ENCODE measurements at regions not wholly inside any gene's neighbourhood (a gene's known extent, or its start where the extent isn't known, plus 50 kb on each side); places are given as distances from the start of the nearest gene placed in this dataset.

GRCh38 chr10:128661404-128662197 is 535.4 kb upstream of the MKI67 start:
- Histone ChIP-seq H4K20me1 (ENCODE audit: low read length) (no peaks in the 10 kb centered on the region), H3K9ac (ENCODE audit: low read length) (no peak overlapping the region), H3K9me2 (replicated peaks; ENCODE audit: low read length) (no peaks in the 10 kb centered on the region), H3K79me2 (ENCODE audit: low read length) (no peaks in the 10 kb centered on the region), H3K4me2 (ENCODE audit: low read length) (no peak overlapping the region), H3K4me3 (ENCODE audit: low read length) (no peak overlapping the region), H2AFZ (ENCODE audit: low read length) (no peak overlapping the region), H3F3A (ENCODE audit: low read length, unreplicated experiment) (no peaks in the 10 kb centered on the region), H3K27me3 (ENCODE audit: low read length) (no peaks in the 10 kb centered on the region), H3K27ac (ENCODE audit: low read length) (no peak overlapping the region), H3K9me3 (ENCODE audit: low read length) (no peaks in the 10 kb centered on the region), H3K36me3 (ENCODE audit: low read depth, low read length) (no peaks in the 10 kb centered on the region), H3K4me1 (ENCODE audit: insufficient read depth, low read length) (no peaks in the 10 kb centered on the region)
- no TSS peak for BruUV-seq (replicated peaks)
- intact Hi-C loops (cut with micrococcal nuclease): no loop called here
- ATAC-seq (no peak), DNase-seq (no peak)
- TF ChIP-seq, protein P1, sequence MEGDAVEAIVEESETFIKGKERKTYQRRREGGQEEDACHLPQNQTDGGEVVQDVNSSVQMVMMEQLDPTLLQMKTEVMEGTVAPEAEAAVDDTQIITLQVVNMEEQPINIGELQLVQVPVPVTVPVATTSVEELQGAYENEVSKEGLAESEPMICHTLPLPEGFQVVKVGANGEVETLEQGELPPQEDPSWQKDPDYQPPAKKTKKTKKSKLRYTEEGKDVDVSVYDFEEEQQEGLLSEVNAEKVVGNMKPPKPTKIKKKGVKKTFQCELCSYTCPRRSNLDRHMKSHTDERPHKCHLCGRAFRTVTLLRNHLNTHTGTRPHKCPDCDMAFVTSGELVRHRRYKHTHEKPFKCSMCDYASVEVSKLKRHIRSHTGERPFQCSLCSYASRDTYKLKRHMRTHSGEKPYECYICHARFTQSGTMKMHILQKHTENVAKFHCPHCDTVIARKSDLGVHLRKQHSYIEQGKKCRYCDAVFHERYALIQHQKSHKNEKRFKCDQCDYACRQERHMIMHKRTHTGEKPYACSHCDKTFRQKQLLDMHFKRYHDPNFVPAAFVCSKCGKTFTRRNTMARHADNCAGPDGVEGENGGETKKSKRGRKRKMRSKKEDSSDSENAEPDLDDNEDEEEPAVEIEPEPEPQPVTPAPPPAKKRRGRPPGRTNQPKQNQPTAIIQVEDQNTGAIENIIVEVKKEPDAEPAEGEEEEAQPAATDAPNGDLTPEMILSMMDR (conservative IDR thresholded peaks at IDR 0.05; ENCODE audit: low read depth, low read length): no peak
- no peak for TF ChIP-seq EZH2phosphoT487 (IDR thresholded peaks at IDR 0.05; ENCODE audit: borderline replicate concordance, low read length)
- POLR2A ChIA-PET (ENCODE audit: unreplicated experiment): no interaction called here
- CTCF ChIA-PET: no interaction called here

GRCh38 chr10:128662520-128662919 is 536.3 kb upstream of the MKI67 start:
- intact Hi-C loops (cut with micrococcal nuclease): no loop called here
- Histone ChIP-seq H3F3A (ENCODE audit: low read length, unreplicated experiment) (no peaks in the 10 kb centered on the region), H3K36me3 (ENCODE audit: low read depth, low read length) (no peaks in the 10 kb centered on the region), H3K4me2 (ENCODE audit: low read length) (no peak overlapping the region), H3K4me1 (ENCODE audit: insufficient read depth, low read length) (no peaks in the 10 kb centered on the region), H3K9ac (ENCODE audit: low read length) (no peak overlapping the region), H3K27me3 (ENCODE audit: low read length) (no peaks in the 10 kb centered on the region), H3K79me2 (ENCODE audit: low read length) (no peaks in the 10 kb centered on the region), H3K9me2 (replicated peaks; ENCODE audit: low read length) (no peaks in the 10 kb centered on the region), H4K20me1 (ENCODE audit: low read length) (no peaks in the 10 kb centered on the region), H3K4me3 (ENCODE audit: low read length) (no peak overlapping the region), H3K9me3 (ENCODE audit: low read length) (no peaks in the 10 kb centered on the region), H2AFZ (ENCODE audit: low read length) (no peak overlapping the region), H3K27ac (ENCODE audit: low read length) (no peak overlapping the region)
- TF ChIP-seq EZH2phosphoT487 (IDR thresholded peaks at IDR 0.05; ENCODE audit: borderline replicate concordance, low read length): no peak
- TF ChIP-seq EZH2 (IDR thresholded peaks at IDR 0.05; ENCODE audit: low read length, unreplicated experiment): no peak
- TF ChIP-seq, protein P1 (conservative IDR thresholded peaks at IDR 0.05; ENCODE audit: low read depth, low read length): no peak
- DNase-seq: no peak
- no TSS peak for BruUV-seq (replicated peaks)
- ATAC-seq: no peak
- ChIA-PET CTCF (no interaction called here), POLR2A (ENCODE audit: unreplicated experiment) (no interaction called here)

GRCh38 chr10:128664729-128665128 is 538.5 kb upstream of the MKI67 start:
- Histone ChIP-seq H3K4me3 (ENCODE audit: low read length) (no peak overlapping the region), H3K9me3 (ENCODE audit: low read length) (no peaks in the 10 kb centered on the region), H2AFZ (ENCODE audit: low read length) (no peak overlapping the region), H3K9me2 (replicated peaks; ENCODE audit: low read length) (no peaks in the 10 kb centered on the region), H3K27ac (ENCODE audit: low read length) (no peak overlapping the region), H3K9ac (ENCODE audit: low read length) (no peak overlapping the region), H3K4me1 (ENCODE audit: insufficient read depth, low read length) (no peaks in the 10 kb centered on the region), H3K79me2 (ENCODE audit: low read length) (no peaks in the 10 kb centered on the region), H3K4me2 (ENCODE audit: low read length) (no peak overlapping the region), H3K36me3 (ENCODE audit: low read depth, low read length) (no peaks in the 10 kb centered on the region), H4K20me1 (ENCODE audit: low read length) (no peaks in the 10 kb centered on the region), H3F3A (ENCODE audit: low read length, unreplicated experiment) (no peaks in the 10 kb centered on the region), H3K27me3 (ENCODE audit: low read length) (no peaks in the 10 kb centered on the region)
- no peak for DNase-seq
- BruUV-seq (replicated peaks): no TSS peak
- intact Hi-C loops (cut with micrococcal nuclease): no loop called here
- POLR2A ChIA-PET (ENCODE audit: unreplicated experiment): no interaction called here
- no peak for ATAC-seq
- TF ChIP-seq EZH2phosphoT487 (IDR thresholded peaks at IDR 0.05; ENCODE audit: borderline replicate concordance, low read length): no peak
- TF ChIP-seq, protein P1 (conservative IDR thresholded peaks at IDR 0.05; ENCODE audit: low read depth, low read length): no peak
- no peak for TF ChIP-seq EZH2 (IDR thresholded peaks at IDR 0.05; ENCODE audit: low read length, unreplicated experiment)
- CTCF ChIA-PET: no interaction called here

All from PC-3 (cell line).